T-cell (primary cell): ENCODE measurements at regions not wholly inside any gene's neighbourhood (a gene's known extent, or its start where the extent isn't known, plus 50 kb on each side); places are given as distances from the start of the nearest gene placed in this dataset.

ENCODE experiments used
- ATAC-seq, 4 experiments: fragments of 200-7000 bp in 3 of 4; fragments of 150-1000 bp in 1 of 4; cut with Tn5 transposase; replicated peaks in 1 of 4; 1 replicate in 3 of 4; 2 replicates in 1 of 4; pipeline ENCODE4 v1.10.0; 2021; ENCODE audit warnings: moderate library complexity in 3 of 4, mild to moderate bottlenecking in 2 of 4, moderate number of reproducible peaks in 1 of 4
- CTCF ChIA-PET, 2 donors: fragments of 300-600 bp; sonication (Branson Sonifier 250); formaldehyde crosslinking; loops; one replicate each; lab custom pipeline; 2022; ENCODE audit warnings: antibody characterized with exemption in 2 of 2; lab: Charles Lee
- POLR2A ChIA-PET, 2 donors: fragments of 300-600 bp; sonication (Branson Sonifier 250); formaldehyde crosslinking; loops; one replicate each; lab custom pipeline; 2022; ENCODE audit warnings: antibody characterized with exemption in 2 of 2; lab: Charles Lee
- DNase-seq, 35 experiments: peaks; one replicate each; pipeline versions ENCODE4 v3.0.0 to v3.0.0-alpha.2; 2013 to 2023
- H3K27ac ChIP-seq: one replicate; pipeline ENCODE4 v1.5.1; 2013; ENCODE audit warnings: low read length
- H3K27me3 ChIP-seq, 2 experiments: replicated peaks in 1 of 2; 1 replicate in 1 of 2; 2 replicates in 1 of 2; pipeline versions ENCODE4 v1.6.1 to v1.7.0; 2013; ENCODE audit warnings: low read length in 1 of 2, mixed read lengths in 1 of 2; ENCODE audit not compliant: control insufficient read depth in 2 of 2, insufficient read depth in 2 of 2; ENCODE audit errors: extremely low read depth in 1 of 2
- H3K36me3 ChIP-seq, 2 donors: 1 replicate in 1 of 2; 2 replicates in 1 of 2; pipeline versions ENCODE4 v1.6.1 to v1.7.0; 2013; ENCODE audit warnings: low read length in 1 of 2; ENCODE audit not compliant: control insufficient read depth in 2 of 2, insufficient read depth in 1 of 2; ENCODE audit errors: extremely low read depth in 1 of 2
- H3K4me1 ChIP-seq, 2 experiments: 1 replicate in 1 of 2; 2 replicates in 1 of 2; pipeline versions ENCODE4 v1.6.1 to v1.7.0; 2013; ENCODE audit warnings: low read length in 2 of 2, mixed read lengths in 1 of 2; ENCODE audit not compliant: insufficient read depth in 2 of 2, control insufficient read depth in 1 of 2; ENCODE audit errors: extremely low read depth in 1 of 2
- H3K4me3 ChIP-seq, 2 donors: 1 replicate in 1 of 2; 2 replicates in 1 of 2; pipeline versions ENCODE4 v1.5.1 to v1.7.0; 2013; ENCODE audit warnings: mild to moderate bottlenecking in 2 of 2, low read length in 1 of 2, moderate library complexity in 1 of 2; ENCODE audit not compliant: control insufficient read depth in 1 of 2; ENCODE audit errors: extremely low read depth in 1 of 2
- H3K9me3 ChIP-seq: 2 replicates; pipeline ENCODE4 v1.7.0; 2013
- H3K27ac Mint-ChIP-seq, 2 donors: one replicate each; pipeline ENCODE4 v1.8.0; 2020 to 2021; ENCODE audit warnings: mild to moderate bottlenecking in 2 of 2, mixed read lengths in 2 of 2
- H3K27me3 Mint-ChIP-seq, 2 donors: one replicate each; pipeline ENCODE4 v1.8.0; 2021 to 2022; ENCODE audit warnings: mixed read lengths in 2 of 2
- H3K36me3 Mint-ChIP-seq: one replicate; pipeline ENCODE4 v1.8.0; 2021; ENCODE audit warnings: mixed read lengths
- H3K4me1 Mint-ChIP-seq, 3 donors: one replicate each; pipeline ENCODE4 v1.8.0; 2020 to 2022; ENCODE audit warnings: mixed read lengths in 3 of 3, mild to moderate bottlenecking in 1 of 3
- H3K4me3 Mint-ChIP-seq, 3 donors: one replicate each; pipeline ENCODE4 v1.8.0; 2020 to 2022; ENCODE audit warnings: mild to moderate bottlenecking in 3 of 3, mixed read lengths in 3 of 3, moderate library complexity in 3 of 3
- H3K9me3 Mint-ChIP-seq, 3 donors: one replicate each; pipeline ENCODE4 v1.8.0; 2020 to 2022; ENCODE audit warnings: mixed read lengths in 3 of 3
- WGBS: methylation state at CpG from one replicate; pipeline ENCODE4 v1.1.5; 2013; ENCODE audit warnings: missing lambda C conversion rate; ENCODE audit not compliant: insufficient coverage; 5-methylcytosine and 5-hydroxymethylcytosine counted together

DNA sequence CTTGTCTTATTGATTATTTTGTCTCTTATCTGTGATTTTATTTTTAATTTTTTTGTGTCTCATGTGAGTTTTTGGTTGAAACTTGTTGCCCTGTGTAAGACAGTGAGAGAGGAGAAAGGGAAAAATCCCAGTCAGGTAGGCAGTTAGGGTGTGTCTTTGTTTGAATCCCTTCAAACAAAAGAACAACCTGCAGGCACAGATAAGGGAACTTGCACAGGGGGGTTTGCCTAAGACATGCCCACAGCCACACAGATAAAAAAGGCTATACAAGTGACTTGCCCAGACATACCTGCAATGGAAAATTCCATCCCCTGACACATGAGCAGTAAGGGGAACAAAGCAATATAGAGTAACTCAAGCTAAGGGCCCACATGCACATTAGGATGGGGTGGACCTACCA is 127.8 kb upstream of the PLET1 start:
- peaks cover 9 to 17% (median 14%) of the 10 kb centered on the region in 3 donors for H3K9me3 Mint-ChIP-seq
- ChIA-PET POLR2A (no interaction called here), CTCF (no interaction called here)
- Histone ChIP-seq H3K4me1 (no peaks in the 10 kb centered on the region), H3K36me3 (no peaks in the 10 kb centered on the region), H3K4me3 (no peak overlapping the region), H3K27me3 (peaks cover 0 to 3% of the 10 kb centered on the region in 2 experiments), H3K9me3 (no peaks in the 10 kb centered on the region), H3K27ac (no peak overlapping the region)
- no peaks in the 10 kb centered on the region for H3K36me3 Mint-ChIP-seq
- ATAC-seq (no peak), DNase-seq (no peak)
- no peaks in the 10 kb centered on the region for H3K4me1 Mint-ChIP-seq
- peaks cover 2 to 4% of the 10 kb centered on the region in 2 donors for H3K27me3 Mint-ChIP-seq
- no peak overlapping the region for H3K4me3 Mint-ChIP-seq
- H3K27ac Mint-ChIP-seq = no peak overlapping the region

DNA sequence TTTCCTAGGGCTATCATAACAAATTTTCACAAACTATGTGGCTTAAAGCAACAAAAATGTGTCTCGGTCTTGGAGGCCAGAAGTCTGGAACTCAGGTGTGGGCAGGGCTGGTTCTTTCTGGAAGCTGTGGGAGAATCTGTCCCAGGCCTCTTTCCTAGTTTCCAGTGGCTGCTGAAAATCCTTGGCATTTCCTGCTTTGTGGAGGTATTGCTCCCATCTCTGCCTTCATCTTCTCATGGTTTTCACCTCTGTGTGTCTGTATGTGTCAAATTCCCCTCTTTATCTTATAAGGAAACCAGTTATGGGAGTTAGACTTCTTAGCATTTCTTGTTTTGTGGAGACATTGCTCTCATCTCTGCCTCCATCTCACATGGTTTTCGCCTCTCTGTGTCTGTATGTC is 130.4 kb upstream of the PLET1 start:
- peaks cover 9 to 15% (median 14%) of the 10 kb centered on the region in 3 donors for H3K9me3 Mint-ChIP-seq
- H3K27me3 Mint-ChIP-seq = peaks cover 2 to 4% of the 10 kb centered on the region in 2 donors
- H3K4me3 ChIP-seq = no peak overlapping the region
- no peak overlapping the region for H3K4me3 Mint-ChIP-seq
- no peaks in the 10 kb centered on the region for H3K36me3 Mint-ChIP-seq
- WGBS = 20% methylated on average over 2 of the region's 2 CpGs
- no peaks in the 10 kb centered on the region for H3K9me3 ChIP-seq
- no peaks in the 10 kb centered on the region for H3K4me1 ChIP-seq
- H3K4me1 Mint-ChIP-seq = no peaks in the 10 kb centered on the region
- no peaks in the 10 kb centered on the region for H3K36me3 ChIP-seq
- POLR2A ChIA-PET = no interaction called here
- ATAC-seq (no peak), DNase-seq (no peak)
- no peak overlapping the region for H3K27ac Mint-ChIP-seq
- CTCF ChIA-PET = no interaction called here
- H3K27ac ChIP-seq = no peak overlapping the region
- peaks cover 0 to 3% of the 10 kb centered on the region in 2 experiments for H3K27me3 ChIP-seq

DNA sequence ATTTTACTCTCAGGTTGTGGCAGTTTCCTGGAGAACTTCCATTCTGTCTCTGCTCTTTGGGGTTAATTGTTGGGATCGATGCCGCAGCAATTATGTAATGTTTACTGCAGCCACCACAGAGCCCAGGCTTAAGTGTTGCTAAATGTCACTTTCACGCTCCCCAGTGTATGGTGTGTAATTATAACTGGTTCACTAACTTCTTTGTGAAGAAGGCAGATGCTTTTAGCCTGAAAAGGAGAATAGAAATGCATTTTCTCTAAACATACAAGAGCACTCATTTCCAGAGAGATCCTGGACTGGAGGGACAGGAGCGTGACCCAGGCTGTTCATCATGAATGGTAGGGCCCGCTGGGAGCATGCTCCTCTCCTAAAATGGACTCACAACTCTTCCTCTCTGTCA is 132.2 kb upstream of the PLET1 start:
- Mint-ChIP-seq H3K36me3 (no peaks in the 10 kb centered on the region), H3K4me1 (no peaks in the 10 kb centered on the region), H3K4me3 (no peak overlapping the region), H3K9me3 (peaks cover 9 to 14% (median 13%) of the 10 kb centered on the region in 3 donors), H3K27ac (no peak overlapping the region), H3K27me3 (peaks cover 3 to 4% of the 10 kb centered on the region in 2 donors)
- Histone ChIP-seq H3K4me1 (no peaks in the 10 kb centered on the region), H3K9me3 (no peaks in the 10 kb centered on the region), H3K27ac (no peak overlapping the region), H3K36me3 (no peaks in the 10 kb centered on the region), H3K4me3 (no peak overlapping the region), H3K27me3 (peaks cover 0 to under 1% of the 10 kb centered on the region in 2 experiments)
- ChIA-PET CTCF (no interaction called here), POLR2A (interaction anchor here in 1 of 2 donors (0.6 kb wide), 1 partner anchor 328 kb away, joined by 3 read pairs; no protein-coding TSS in a partner anchor)
- WGBS = 98% methylated on average over 4 of the region's 5 CpGs
- ATAC-seq (no peak), DNase-seq (no peak)

DNA sequence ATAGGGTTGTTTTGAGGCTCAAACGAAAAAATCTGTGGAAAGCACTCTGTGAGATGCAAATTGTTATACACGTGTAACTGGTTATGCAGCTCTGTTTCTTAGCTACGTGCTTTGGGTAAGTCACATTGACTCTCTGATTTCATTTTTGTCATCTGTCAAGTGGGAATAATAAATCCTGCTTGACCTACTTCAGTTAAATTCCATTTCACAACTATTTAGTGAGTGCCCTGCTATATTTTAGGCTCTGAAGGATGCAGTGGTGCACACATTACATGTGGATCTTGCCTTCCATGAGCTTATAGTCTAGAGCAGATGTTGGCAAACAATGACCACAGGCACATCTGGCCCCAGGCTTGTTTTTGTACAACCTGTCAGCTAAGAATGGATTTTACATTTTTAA is 133.6 kb upstream of the PLET1 start:
- Histone ChIP-seq H3K9me3 (no peaks in the 10 kb centered on the region), H3K27me3 (no peaks in the 10 kb centered on the region), H3K4me3 (no peak overlapping the region), H3K36me3 (no peaks in the 10 kb centered on the region), H3K4me1 (no peaks in the 10 kb centered on the region), H3K27ac (no peak overlapping the region)
- 40% methylated on average over 2 of the region's 3 CpGs for WGBS
- no peak for ATAC-seq
- ChIA-PET CTCF (no interaction called here), POLR2A (no interaction called here)
- Mint-ChIP-seq H3K36me3 (no peaks in the 10 kb centered on the region), H3K4me1 (no peaks in the 10 kb centered on the region), H3K27me3 (peaks cover 3 to 4% of the 10 kb centered on the region in 2 donors), H3K27ac (no peak overlapping the region), H3K9me3 (peaks cover under 1 to 8% (median 2%) of the 10 kb centered on the region in 3 donors), H3K4me3 (no peak overlapping the region)
- DNase-seq = no peak

DNA sequence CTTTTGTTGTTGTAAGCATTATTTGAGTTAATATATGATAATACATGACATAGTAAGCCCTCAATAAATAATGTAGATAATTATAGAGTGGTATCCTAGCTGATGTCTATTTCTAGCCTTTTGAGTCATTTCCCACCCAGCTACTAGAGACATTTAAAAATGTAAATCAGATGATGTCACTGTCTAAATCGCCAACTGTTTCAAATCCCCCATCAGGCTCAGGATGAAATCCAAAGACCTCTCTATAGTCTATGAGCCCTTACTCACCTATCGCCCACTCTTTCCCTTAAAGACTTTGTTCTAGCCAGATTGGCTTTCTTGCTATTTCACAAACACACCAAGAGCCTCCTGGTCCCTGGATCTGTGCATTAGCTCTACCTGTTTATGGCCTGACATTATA is 135.4 kb upstream of the PLET1 start:
- no peak for DNase-seq
- Histone ChIP-seq H3K9me3 (no peaks in the 10 kb centered on the region), H3K4me3 (no peak overlapping the region), H3K27ac (no peak overlapping the region), H3K27me3 (peaks cover 0 to 5% of the 10 kb centered on the region in 2 experiments), H3K36me3 (no peaks in the 10 kb centered on the region), H3K4me1 (peaks cover 0 to 5% of the 10 kb centered on the region in 2 experiments)
- Mint-ChIP-seq H3K27me3 (peaks cover 3 to 4% of the 10 kb centered on the region in 2 donors), H3K4me1 (no peaks in the 10 kb centered on the region), H3K27ac (no peak overlapping the region), H3K4me3 (no peak overlapping the region), H3K9me3 (peaks cover 0 to 6% (median 0%) of the 10 kb centered on the region in 3 donors), H3K36me3 (no peaks in the 10 kb centered on the region)
- POLR2A ChIA-PET = no interaction called here
- CTCF ChIA-PET = interaction anchor here in 1 of 2 donors (0.8 kb wide), 1 partner anchor 120 kb away, joined by 3 read pairs; no protein-coding TSS in a partner anchor
- ATAC-seq = no peak
- 83% methylated on average over 2 of the region's 2 CpGs for WGBS

DNA sequence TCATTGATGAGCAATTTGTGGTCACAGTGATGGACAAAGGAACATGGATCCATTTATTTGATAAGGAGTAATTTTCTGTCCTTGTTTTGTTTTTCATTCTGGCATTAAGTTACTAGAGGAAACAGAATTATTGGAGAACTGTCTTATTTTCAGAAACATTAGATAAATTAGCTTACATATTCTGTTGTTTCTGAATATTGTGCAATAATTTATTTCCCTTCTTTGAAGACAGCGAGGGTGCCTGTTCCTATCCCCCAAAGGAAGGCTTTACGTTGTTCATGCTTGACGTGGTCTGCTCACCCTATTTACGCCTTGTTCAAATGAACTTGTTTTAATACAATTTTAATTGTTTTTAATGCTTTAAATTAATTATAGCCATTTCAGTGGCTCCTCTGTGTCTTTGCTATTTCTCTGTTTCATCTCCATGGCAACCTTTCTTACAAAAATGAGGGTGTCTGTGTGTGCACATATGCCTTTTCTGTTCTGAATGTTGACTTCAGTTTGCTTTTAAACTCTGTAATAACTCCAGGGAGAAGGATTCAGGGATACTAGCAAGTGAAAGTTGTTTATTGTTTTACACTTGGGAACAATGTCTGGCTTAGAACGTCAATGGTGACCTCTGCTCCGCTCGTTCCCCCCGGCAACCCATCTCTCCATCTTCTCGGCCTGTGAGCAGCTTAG is 138.3 kb upstream of the PLET1 start:
- ATAC-seq = no peak
- no peaks in the 10 kb centered on the region for H3K4me1 Mint-ChIP-seq
- no peak overlapping the region for H3K27ac Mint-ChIP-seq
- no peak for DNase-seq
- H3K27me3 Mint-ChIP-seq = peaks cover 0 to 1% of the 10 kb centered on the region in 2 donors
- H3K4me1 ChIP-seq = peaks cover 0 to 5% of the 10 kb centered on the region in 2 experiments
- POLR2A ChIA-PET = no interaction called here
- H3K27me3 ChIP-seq = peaks cover 0 to 5% of the 10 kb centered on the region in 2 experiments
- no peaks in the 10 kb centered on the region for H3K9me3 Mint-ChIP-seq
- no peak overlapping the region for H3K4me3 Mint-ChIP-seq
- WGBS = no CpG with 5 or more reads among the region's 9 CpGs
- no peaks in the 10 kb centered on the region for H3K36me3 Mint-ChIP-seq
- no peak overlapping the region for H3K27ac ChIP-seq
- CTCF ChIA-PET = no interaction called here
- no peaks in the 10 kb centered on the region for H3K36me3 ChIP-seq
- no peak overlapping the region for H3K4me3 ChIP-seq
- H3K9me3 ChIP-seq = no peaks in the 10 kb centered on the region
